ENCODE measurements at regions not wholly inside any gene's neighbourhood (a gene's known extent, or its start where the extent isn't known, plus 50 kb on each side); places are given as distances from the start of the nearest gene placed in this dataset.

DNA sequence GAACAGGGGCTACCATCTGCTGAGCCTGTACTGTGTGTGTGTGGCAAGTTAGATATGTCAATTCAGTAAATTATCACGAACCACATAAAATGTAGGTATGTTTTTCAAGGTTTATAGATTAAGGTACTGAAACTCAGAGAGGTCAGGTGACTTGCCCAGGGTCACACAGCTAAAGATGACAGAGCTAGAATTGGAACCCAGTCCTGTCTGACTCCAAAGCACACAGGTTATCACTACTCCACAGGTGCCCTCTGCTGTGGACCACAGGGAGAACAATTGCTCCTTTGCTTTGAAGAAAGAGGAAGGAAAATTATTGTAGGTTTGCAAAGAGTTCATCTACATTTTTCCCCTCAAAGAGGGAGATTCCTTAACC is 229.7 kb upstream of the AGAP1 start:
- H3K36me3 Mint-ChIP-seq = no peaks in the 10 kb centered on the region
- intact Hi-C loops (cut with micrococcal nuclease) = no loop called here
- H3K9me3 Mint-ChIP-seq = no peaks in the 10 kb centered on the region
- CTCF ChIA-PET = no interaction called here
- H3K27ac Mint-ChIP-seq = no peak overlapping the region
- peaks cover 51% of the 10 kb centered on the region for H3K27me3 Mint-ChIP-seq
- DNase-seq = no peak
- H3K4me1 Mint-ChIP-seq (ENCODE audit: low read depth) = no peaks in the 10 kb centered on the region
- POLR2A ChIA-PET = no interaction called here
- no peak overlapping the region for H3K4me3 Mint-ChIP-seq

DNA sequence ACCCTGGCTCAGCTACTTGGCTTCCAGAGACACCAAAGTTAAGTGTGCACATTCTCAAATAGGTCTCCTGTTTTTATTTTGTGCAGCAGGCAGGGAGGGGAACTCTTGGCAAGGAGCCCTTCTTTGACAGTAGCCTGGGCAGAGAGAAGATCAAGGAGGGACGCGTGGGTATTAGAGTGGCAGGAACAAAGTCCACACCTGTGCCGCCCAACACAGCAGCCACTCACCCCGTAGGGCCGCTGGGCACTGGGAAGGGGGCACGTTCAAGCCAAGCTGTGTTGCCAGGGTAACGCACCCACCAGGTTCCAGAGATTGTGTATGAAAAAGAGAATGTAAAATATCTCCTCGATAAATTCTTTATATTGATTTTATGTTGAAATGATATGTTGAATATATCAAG is 229.3 kb upstream of the AGAP1 start:
- CTCF ChIA-PET = no interaction called here
- Mint-ChIP-seq H3K27me3 (peaks cover 52% of the 10 kb centered on the region), H3K9me3 (no peaks in the 10 kb centered on the region), H3K4me1 (ENCODE audit: low read depth) (no peaks in the 10 kb centered on the region), H3K36me3 (no peaks in the 10 kb centered on the region), H3K27ac (no peak overlapping the region), H3K4me3 (no peak overlapping the region)
- intact Hi-C loops (cut with micrococcal nuclease) = no loop called here
- POLR2A ChIA-PET = no interaction called here
- no peak for DNase-seq

DNA sequence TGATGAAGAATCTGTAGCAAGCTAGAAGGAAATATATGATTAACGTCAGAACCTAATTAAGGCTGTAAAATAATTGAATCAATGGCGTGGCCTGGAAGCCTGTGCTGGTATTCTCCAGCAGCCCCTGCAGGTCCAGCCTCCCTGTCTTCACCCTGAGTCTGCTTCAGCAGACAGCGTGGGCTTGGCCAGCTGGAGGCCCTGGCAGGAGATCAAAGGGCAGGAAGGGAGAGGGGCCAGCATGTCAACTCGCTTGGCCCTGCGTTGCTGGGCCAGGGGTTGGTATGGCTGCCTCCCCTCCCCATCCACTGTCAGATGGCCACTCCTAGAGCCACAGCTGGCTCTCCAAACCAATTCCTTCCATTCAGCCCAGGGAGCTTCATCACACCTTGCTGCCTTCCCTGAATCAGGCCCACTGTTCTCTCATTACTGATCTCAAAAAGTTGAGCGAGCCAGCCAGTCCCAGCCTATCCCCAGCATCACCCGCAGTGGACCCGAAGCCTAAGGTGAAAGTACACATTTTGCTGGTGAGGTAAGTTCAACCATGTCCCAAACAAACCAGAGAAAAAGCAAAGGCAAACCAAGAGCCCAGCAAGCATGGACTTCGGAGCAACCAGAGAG is 228.4 kb upstream of the AGAP1 start:
- H3K36me3 Mint-ChIP-seq = no peaks in the 10 kb centered on the region
- H3K9me3 Mint-ChIP-seq = no peaks in the 10 kb centered on the region
- intact Hi-C loops (cut with micrococcal nuclease) = no loop called here
- H3K27me3 Mint-ChIP-seq = peaks cover 60% of the 10 kb centered on the region
- H3K27ac Mint-ChIP-seq = no peak overlapping the region
- POLR2A ChIA-PET = no interaction called here
- no peak for DNase-seq
- no peak overlapping the region for H3K4me3 Mint-ChIP-seq
- CTCF ChIA-PET = no interaction called here
- H3K4me1 Mint-ChIP-seq (ENCODE audit: low read depth) = peaks cover under 1% of the 10 kb centered on the region

DNA sequence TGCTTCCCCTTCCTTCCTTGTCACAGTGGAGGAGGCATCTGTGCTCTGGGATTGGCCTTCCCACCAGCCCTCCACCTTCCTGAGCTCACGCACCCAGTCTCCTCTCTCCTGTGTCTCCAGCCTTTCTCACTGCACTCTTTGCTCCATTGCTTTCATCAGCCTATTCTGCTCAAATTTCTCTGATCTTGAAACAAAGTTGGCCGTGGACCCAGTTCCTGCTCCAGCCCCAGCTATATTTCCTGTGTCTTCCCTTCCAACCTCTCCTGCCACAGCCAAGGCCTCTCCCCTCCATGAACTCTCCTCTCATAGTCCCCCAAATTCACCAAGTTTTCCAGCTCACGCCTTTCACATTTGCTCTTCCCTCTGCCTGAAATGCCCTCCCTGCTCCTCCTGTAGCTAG is 226.6 kb upstream of the AGAP1 start:
- Mint-ChIP-seq H3K36me3 (no peaks in the 10 kb centered on the region), H3K27ac (no peak overlapping the region)
- CTCF ChIA-PET = no interaction called here

DNA sequence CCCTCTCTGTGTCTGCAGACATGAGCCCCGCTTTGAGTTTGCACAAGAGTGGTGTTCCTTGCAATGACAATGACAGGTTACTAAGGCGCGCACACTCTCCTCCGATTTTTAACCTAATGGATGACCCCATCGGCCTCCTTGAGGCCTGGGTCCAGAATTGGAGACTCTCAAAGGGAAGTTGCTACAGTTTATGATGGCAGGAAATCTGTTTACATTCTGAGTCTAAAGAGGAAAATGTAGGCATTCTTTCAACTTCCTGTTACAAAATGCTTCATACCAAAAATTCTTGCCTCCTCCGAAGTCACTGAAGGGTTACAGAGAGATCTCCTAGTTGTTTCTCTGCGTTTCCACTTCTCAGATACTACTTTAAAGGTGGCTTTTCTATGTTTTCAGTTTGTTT is 225.3 kb upstream of the AGAP1 start:
- no peaks in the 10 kb centered on the region for H3K9me3 Mint-ChIP-seq
- POLR2A ChIA-PET = no interaction called here
- intact Hi-C loops (cut with micrococcal nuclease) = no loop called here
- CTCF ChIA-PET = no interaction called here
- H3K4me3 Mint-ChIP-seq = no peak overlapping the region
- no peak for DNase-seq
- peaks cover 5% of the 10 kb centered on the region for H3K4me1 Mint-ChIP-seq (ENCODE audit: low read depth)
- H3K27me3 Mint-ChIP-seq = peaks cover 58% of the 10 kb centered on the region
- H3K36me3 Mint-ChIP-seq = no peaks in the 10 kb centered on the region
- no peak overlapping the region for H3K27ac Mint-ChIP-seq

More for the DNA sequence above, 226.6 kb upstream of the AGAP1 start:
- no peak overlapping the region for H3K4me3 Mint-ChIP-seq
- DNase-seq = no peak
- H3K9me3 Mint-ChIP-seq = no peaks in the 10 kb centered on the region
- peaks cover 60% of the 10 kb centered on the region for H3K27me3 Mint-ChIP-seq
- intact Hi-C loops (cut with micrococcal nuclease) = no loop called here
- peaks cover 5% of the 10 kb centered on the region for H3K4me1 Mint-ChIP-seq (ENCODE audit: low read depth)
- POLR2A ChIA-PET = no interaction called here

DNA sequence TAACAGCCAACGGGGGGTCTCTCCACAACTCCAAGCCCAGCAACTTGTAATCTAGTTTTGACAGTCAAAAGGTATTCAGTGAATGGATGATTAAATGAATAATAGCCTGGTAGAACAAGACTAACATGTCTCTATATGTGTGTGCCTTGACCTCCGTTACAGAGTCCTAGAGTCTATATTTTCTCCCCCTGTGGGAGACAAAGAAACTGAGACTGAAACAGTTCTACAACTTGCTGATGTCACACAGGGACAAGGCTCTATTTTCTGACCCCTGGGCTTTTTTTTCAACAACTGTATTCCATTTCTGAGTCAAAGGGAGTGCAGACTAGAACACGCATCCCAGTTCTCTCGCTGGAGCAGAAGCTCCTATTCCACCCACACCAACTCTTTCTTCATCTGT is 223.6 kb upstream of the AGAP1 start:
- intact Hi-C loops (cut with micrococcal nuclease) = no loop called here
- Mint-ChIP-seq H3K36me3 (no peaks in the 10 kb centered on the region), H3K4me1 (ENCODE audit: low read depth) (peaks cover 5% of the 10 kb centered on the region), H3K27me3 (peaks cover 67% of the 10 kb centered on the region), H3K9me3 (no peaks in the 10 kb centered on the region), H3K27ac (no peak overlapping the region), H3K4me3 (no peak overlapping the region)
- ChIA-PET CTCF (no interaction called here), POLR2A (no interaction called here)
- no peak for DNase-seq

DNA sequence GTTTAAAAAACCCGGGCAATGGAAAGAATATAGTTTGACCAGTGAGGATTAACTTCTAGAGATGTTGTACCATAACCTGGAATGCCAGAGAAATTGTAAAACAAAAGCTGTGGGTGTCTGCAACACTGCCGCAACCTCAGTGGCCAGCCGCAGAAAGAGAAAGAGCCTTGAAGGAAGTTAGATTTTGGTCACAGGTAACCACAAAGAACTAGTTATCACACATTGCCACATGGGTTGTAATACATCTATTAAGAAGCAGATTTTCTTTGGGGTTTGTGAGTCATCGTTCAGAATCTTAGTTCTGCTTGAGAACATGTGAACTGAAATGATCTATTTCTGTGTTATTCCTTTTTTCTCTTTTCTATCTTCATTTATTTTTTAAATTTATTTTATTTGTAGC is 222.9 kb upstream of the AGAP1 start:
- no peaks in the 10 kb centered on the region for H3K9me3 Mint-ChIP-seq
- intact Hi-C loops (cut with micrococcal nuclease) = no loop called here
- H3K4me3 Mint-ChIP-seq = no peak overlapping the region
- CTCF ChIA-PET = no interaction called here
- no peaks in the 10 kb centered on the region for H3K36me3 Mint-ChIP-seq
- peaks cover 5% of the 10 kb centered on the region for H3K4me1 Mint-ChIP-seq (ENCODE audit: low read depth)
- H3K27me3 Mint-ChIP-seq = peaks cover 68% of the 10 kb centered on the region
- DNase-seq = peak; percentile 80
- no peak overlapping the region for H3K27ac Mint-ChIP-seq
- POLR2A ChIA-PET = no interaction called here

DNA sequence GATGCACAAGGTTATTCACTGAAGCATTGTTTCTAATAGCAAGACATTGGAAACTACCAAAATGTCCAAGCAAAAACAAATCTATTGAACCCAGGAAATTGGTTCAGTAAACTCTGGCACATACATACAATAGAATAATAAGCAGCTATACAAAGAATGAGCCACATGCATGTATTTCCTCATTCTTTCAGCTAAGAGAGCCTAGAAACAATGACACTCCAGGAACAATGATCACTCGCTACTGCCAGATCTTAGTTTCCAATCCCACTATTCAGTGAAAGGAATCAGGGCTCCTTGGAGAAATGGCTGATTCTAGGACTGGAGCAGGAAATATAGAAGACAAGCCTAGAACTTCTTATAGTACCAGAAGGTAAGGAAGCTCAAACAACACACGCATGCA is 221.9 kb upstream of the AGAP1 start:
- CTCF ChIA-PET = no interaction called here
- H3K27ac Mint-ChIP-seq = no peak overlapping the region

DNA sequence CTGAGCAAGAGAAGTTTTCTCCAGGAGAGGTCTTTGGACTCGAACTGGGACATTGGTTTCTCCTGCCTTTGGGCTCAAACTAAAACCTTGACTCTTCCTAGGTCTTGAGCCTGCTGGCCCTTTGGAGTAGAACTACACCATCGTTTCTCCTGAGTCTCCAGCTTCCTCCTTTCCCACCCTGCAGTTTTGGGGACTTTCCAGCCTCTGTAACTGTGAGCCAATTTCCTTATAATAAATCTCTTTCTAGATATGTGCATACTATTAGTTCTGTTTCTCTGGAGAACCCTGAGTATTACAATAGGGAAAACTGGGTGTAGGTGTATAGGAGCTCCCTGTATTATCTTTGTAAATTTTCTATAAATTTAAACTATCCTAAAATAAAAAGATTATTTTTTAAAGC is 219.8 kb upstream of the AGAP1 start:
- no peaks in the 10 kb centered on the region for H3K36me3 Mint-ChIP-seq
- peaks cover 51% of the 10 kb centered on the region for H3K27me3 Mint-ChIP-seq
- ChIA-PET POLR2A (no interaction called here), CTCF (no interaction called here)
- no peak overlapping the region for H3K27ac Mint-ChIP-seq
- H3K4me1 Mint-ChIP-seq (ENCODE audit: low read depth) = peaks cover 5% of the 10 kb centered on the region
- DNase-seq = no peak
- intact Hi-C loops (cut with micrococcal nuclease) = no loop called here
- H3K4me3 Mint-ChIP-seq = no peak overlapping the region
- H3K9me3 Mint-ChIP-seq = no peaks in the 10 kb centered on the region

More for the DNA sequence above, 221.9 kb upstream of the AGAP1 start:
- Mint-ChIP-seq H3K4me1 (ENCODE audit: low read depth) (peaks cover 5% of the 10 kb centered on the region), H3K9me3 (no peaks in the 10 kb centered on the region), H3K27me3 (peaks cover 69% of the 10 kb centered on the region), H3K4me3 (no peak overlapping the region), H3K36me3 (no peaks in the 10 kb centered on the region)
- POLR2A ChIA-PET = no interaction called here
- intact Hi-C loops (cut with micrococcal nuclease) = no loop called here
- no peak for DNase-seq

DNA sequence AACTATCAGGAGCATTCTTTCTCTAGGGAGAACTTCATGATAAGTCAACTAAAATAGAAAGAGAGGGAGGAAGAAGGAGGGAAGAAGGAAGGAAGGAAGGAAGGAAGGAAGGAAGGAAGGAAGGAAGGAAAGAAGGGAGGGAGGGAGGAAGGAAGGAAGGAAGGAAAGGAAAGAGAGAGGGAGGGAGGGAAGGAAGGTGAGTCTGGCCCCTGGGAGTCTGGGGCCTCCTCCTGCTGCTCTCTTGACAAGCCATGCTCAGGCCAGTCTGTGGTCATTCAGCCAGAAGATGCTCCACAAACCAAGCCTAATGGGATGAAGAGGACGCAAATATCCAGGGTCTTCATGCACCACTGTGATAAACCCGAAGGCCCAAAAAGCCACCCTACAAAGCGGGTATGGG is 216.4 kb upstream of the AGAP1 start:
- intact Hi-C loops (cut with micrococcal nuclease) = no loop called here
- ChIA-PET POLR2A (no interaction called here), CTCF (no interaction called here)
- DNase-seq = no peak
- no peak overlapping the region for H3K4me3 Mint-ChIP-seq
- no peak overlapping the region for H3K27ac Mint-ChIP-seq
- H3K36me3 Mint-ChIP-seq = no peaks in the 10 kb centered on the region
- H3K27me3 Mint-ChIP-seq = peaks cover 37% of the 10 kb centered on the region
- no peaks in the 10 kb centered on the region for H3K9me3 Mint-ChIP-seq
- no peaks in the 10 kb centered on the region for H3K4me1 Mint-ChIP-seq (ENCODE audit: low read depth)

DNA sequence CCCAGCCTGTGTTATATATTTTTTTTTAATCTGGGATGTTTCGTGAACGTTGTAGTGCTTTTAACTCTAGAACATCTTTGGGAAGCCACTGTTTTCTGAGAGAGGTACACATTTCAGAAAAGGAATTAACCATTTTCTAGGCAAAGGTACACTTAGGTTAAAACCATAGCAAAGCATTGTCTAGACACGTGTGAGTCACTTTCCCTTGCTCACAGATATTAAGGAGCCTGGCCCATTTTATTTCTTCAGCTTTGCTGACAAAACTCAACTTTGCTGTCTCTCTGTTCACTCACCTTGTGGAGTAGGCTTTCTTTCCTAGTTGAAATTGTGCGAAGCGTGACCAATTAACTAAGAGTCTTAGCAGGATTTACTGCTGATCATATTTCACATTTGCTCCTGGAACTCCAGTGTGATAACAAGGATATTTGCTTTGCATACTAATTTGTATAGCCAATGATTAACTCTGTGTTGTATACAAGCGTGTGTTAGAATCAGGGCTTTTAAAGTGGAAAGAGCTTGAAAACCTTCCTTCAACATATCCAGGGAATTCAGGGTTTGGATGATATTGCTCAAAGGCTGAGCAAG is 215.0 kb upstream of the AGAP1 start:
- no peaks in the 10 kb centered on the region for H3K9me3 Mint-ChIP-seq
- H3K4me3 Mint-ChIP-seq = no peak overlapping the region
- CTCF ChIA-PET = no interaction called here
- H3K27me3 Mint-ChIP-seq = peaks cover 32% of the 10 kb centered on the region
- POLR2A ChIA-PET = no interaction called here
- no peak for DNase-seq
- H3K36me3 Mint-ChIP-seq = no peaks in the 10 kb centered on the region
- intact Hi-C loops (cut with micrococcal nuclease) = no loop called here
- no peak overlapping the region for H3K27ac Mint-ChIP-seq
- no peaks in the 10 kb centered on the region for H3K4me1 Mint-ChIP-seq (ENCODE audit: low read depth)

DNA sequence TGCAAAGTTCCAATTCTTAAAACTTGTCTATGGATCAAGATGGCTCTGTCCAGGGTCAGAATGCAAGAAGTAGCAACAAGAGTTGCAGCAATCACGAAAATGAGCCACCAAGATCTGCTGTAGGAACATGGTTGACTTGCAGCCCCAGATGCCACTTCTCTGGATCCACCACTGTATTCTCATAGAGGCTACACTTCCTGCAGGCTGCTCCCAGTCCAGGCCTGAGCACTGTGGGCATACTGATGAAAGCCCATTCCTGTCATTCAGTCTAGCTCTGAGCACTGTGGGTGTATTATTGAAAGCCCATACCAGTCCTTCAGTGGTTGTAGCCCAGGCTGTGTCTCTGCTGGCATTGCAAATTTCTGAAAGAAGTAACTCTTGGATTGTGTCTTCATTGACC is 213.9 kb upstream of the AGAP1 start:
- POLR2A ChIA-PET = no interaction called here
- H3K27me3 Mint-ChIP-seq = peaks cover 29% of the 10 kb centered on the region
- H3K36me3 Mint-ChIP-seq = no peaks in the 10 kb centered on the region
- H3K4me3 Mint-ChIP-seq = no peak overlapping the region
- CTCF ChIA-PET = no interaction called here
- DNase-seq = no peak
- no peak overlapping the region for H3K27ac Mint-ChIP-seq
- intact Hi-C loops (cut with micrococcal nuclease) = no loop called here
- no peaks in the 10 kb centered on the region for H3K4me1 Mint-ChIP-seq (ENCODE audit: low read depth)
- no peaks in the 10 kb centered on the region for H3K9me3 Mint-ChIP-seq

DNA sequence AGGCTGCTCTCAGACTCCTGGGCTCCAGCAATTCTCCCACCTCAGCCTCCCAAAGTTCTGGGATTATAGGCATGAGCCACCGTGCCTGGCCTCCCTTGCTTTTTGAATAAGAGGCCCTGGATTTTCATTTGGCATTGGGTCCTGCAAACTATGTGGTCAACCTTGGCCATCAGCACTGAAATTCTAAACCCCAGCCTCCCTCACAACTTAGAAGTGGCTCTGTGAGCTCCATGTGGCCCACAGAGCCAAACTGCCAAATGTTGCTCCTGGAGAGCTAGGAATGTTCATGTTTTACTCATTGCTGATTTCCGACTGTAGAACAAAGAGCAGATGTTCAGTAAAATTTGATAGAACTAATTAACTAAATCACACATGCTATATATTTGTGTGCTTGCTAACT is 210.6 kb upstream of the AGAP1 start:
- H3K4me1 Mint-ChIP-seq (ENCODE audit: low read depth) = no peaks in the 10 kb centered on the region
- CTCF ChIA-PET = no interaction called here
- POLR2A ChIA-PET = no interaction called here
- H3K27me3 Mint-ChIP-seq = peaks cover 27% of the 10 kb centered on the region
- H3K9me3 Mint-ChIP-seq = no peaks in the 10 kb centered on the region
- H3K36me3 Mint-ChIP-seq = no peaks in the 10 kb centered on the region
- H3K4me3 Mint-ChIP-seq = no peak overlapping the region
- intact Hi-C loops (cut with micrococcal nuclease) = no loop called here
- DNase-seq = no peak
- H3K27ac Mint-ChIP-seq = no peak overlapping the region

Measured in activated CD4-positive, alpha-beta memory T cell treated with anti-CD3 and anti-CD28 coated beads for 36 hours (primary cell).